ENCODE measurements at regions not wholly inside any gene's neighbourhood (a gene's known extent, or its start where the extent isn't known, plus 50 kb on each side); places are given as distances from the start of the nearest gene placed in this dataset.
"Not testable (repeated sequence)": the region's sequence is repeated elsewhere in the genome, so short reads cannot be mapped to it uniquely, and the experiment has no call there.

DNA sequence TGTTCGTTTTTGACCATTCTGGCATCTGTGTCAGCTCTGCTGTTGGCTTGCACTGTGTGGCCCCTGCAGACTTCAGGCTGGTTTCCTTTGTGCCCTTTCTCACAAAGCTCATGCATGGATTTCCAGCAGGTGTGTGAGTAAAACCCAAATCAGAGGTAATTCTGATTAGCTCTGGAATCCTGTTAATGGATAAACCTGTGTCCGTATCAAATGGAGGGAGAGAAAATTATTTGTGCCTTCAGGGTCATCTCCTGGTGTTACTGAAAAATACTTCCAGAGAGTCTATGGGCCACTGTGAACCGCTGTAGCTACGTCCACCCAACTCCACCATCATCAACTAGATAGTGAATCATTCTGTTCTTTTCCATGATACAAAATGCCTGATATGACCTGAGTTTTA is 726.1 kb upstream of the TPTE start:
- H3K4me3 ChIP-seq (ENCODE audit: low read depth, low read length); FAIRE-seq; H3K36me3 ChIP-seq (ENCODE audit: control insufficient read depth, insufficient read depth, low read length); H3K27me3 ChIP-seq (ENCODE audit: control insufficient read depth, insufficient read depth, low read length); DNase-seq (ENCODE audit: low read depth): not testable (repeated sequence)

DNA sequence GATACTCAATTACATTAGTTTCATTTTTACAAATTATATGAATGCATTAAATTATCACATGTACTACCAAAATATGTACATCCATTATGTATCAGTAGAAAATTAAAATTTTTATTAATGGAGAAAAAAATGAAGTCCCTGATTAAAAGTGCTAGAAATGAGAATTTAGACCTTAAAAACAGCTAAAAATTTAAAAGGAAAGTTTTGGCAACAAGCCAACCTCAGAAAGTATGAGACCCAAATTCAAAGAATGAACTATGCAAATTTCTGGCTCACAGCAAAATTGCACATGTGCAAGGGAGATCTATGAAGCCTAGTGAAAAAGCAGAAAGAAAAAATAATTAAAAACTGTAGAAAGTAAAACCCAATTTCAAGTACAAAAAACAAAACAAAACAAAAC is 725.1 kb upstream of the TPTE start:
- not testable (repeated sequence) for FAIRE-seq; H3K4me3 ChIP-seq (ENCODE audit: low read depth, low read length); H3K27me3 ChIP-seq (ENCODE audit: control insufficient read depth, insufficient read depth, low read length); H3K36me3 ChIP-seq (ENCODE audit: control insufficient read depth, insufficient read depth, low read length); DNase-seq (ENCODE audit: low read depth)

DNA sequence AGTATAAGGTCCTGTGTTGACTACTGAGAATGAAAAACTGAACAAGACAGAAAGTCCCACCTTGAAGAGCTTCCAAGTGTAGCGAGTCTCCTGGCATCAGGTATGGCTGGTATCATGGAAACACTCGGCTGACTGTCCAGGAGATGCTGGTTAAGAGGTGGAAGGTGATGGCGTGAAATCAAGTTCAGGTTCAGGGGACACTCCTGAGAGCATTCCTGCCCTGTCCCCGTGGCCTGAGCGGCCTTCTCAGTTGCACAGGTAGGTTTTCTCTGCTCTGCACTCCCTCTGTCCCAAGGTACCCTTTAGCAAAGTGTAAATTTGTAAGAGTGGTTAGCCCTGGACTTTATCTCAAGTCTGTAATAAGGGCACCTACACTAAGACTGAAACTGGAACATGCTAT is 713.7 kb upstream of the TPTE start:
- FAIRE-seq; DNase-seq (ENCODE audit: low read depth); H3K27me3 ChIP-seq (ENCODE audit: control insufficient read depth, insufficient read depth, low read length); H3K4me3 ChIP-seq (ENCODE audit: low read depth, low read length); H3K36me3 ChIP-seq (ENCODE audit: control insufficient read depth, insufficient read depth, low read length): not testable (repeated sequence)

DNA sequence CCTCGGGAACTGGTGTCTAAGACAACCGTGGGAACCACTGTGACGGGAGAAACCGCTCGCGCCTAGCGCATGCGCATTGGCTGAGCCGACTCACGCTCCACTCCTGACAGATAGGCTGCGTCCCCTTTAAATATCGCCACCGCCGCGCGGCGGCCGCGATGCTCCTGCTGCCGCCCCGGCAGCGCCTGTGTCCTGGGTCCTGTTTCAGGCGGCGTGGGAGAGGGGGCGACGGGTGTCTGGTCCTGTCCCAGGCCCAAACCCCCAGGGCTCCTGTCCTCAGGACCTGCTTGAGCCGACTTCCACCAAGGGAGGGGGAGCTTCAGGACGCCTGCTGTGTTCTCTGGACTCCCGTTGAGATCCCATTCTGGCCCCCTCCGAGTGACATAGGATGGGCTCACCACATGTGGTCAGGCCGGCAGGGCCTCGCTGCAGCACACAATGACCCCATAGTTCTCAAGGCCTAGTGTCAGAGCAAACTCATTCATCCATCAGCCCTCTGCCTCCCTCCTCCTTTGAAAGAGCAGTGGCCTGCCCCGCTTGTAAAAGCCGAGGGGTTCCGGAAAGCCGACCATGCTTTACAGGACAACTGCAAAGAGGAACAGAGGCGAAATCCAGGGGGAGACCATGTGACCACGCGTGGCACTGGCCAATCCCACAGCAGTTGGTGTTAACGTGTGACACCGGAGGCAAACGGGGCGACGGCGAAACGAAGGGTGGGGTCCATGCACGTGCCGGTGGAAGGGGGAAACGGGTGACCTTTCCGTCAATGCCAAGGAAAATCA is 710.0 kb upstream of the TPTE start:
- not testable (repeated sequence) for H3K36me3 ChIP-seq (ENCODE audit: control insufficient read depth, insufficient read depth, low read length); H3K4me3 ChIP-seq (ENCODE audit: low read depth, low read length); DNase-seq (ENCODE audit: low read depth); H3K27me3 ChIP-seq (ENCODE audit: control insufficient read depth, insufficient read depth, low read length); FAIRE-seq

GRCh38 chr21:9812507-9812906 is 708.9 kb upstream of the TPTE start:
- not testable (repeated sequence) for H3K27me3 ChIP-seq (ENCODE audit: control insufficient read depth, insufficient read depth, low read length); H3K4me3 ChIP-seq (ENCODE audit: low read depth, low read length); FAIRE-seq; H3K36me3 ChIP-seq (ENCODE audit: control insufficient read depth, insufficient read depth, low read length); DNase-seq (ENCODE audit: low read depth)

DNA sequence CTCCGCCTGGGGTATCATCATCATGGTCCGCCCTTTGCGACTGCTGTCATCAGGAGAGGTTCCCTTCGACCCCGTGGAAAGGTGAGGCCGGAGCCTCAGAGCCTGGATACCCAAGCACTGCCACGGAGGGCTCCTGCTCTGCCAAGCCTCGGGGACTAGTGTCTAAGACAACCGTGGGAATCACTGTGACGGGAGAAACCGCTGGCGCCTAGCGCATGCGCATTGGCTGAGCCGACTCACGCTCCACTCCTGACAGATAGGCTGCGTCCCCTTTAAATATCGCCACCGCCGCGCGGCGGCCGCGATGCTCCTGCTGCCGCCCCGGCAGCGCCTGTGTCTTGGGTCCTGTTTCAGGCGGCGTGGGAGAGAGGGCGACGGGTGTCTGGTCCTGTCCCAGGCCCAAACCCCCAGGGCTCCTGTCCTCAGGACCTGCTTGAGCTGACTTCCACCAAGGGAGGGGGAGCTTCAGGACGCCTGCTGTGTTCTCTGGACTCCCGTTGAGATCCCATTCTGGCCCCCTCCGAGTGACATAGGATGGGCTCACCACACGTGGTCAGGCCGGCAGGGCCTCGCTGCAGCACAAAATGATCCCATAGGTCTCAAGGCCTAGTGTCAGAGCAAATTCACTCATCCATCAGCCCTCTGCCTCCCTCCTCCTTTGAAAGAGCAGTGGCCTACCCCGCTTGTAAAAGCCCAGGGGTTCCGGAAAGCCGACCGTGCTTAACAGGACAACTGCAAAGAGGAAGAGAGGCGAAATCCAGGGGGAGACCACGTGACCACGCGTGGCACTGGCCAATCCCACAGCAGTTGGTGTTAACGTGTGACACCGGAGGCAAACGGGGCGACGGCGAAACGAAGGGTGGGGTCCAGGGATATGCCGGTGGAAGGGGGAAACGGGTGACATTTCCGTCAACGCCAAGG is 707.2 kb upstream of the TPTE start:
- not testable (repeated sequence) for H3K27me3 ChIP-seq (ENCODE audit: control insufficient read depth, insufficient read depth, low read length); H3K36me3 ChIP-seq (ENCODE audit: control insufficient read depth, insufficient read depth, low read length); DNase-seq (ENCODE audit: low read depth); FAIRE-seq; H3K4me3 ChIP-seq (ENCODE audit: low read depth, low read length)

GRCh38 chr21:9815181-9815789 is 706.1 kb upstream of the TPTE start:
- not testable (repeated sequence) for H3K27me3 ChIP-seq (ENCODE audit: control insufficient read depth, insufficient read depth, low read length); FAIRE-seq; DNase-seq (ENCODE audit: low read depth); H3K36me3 ChIP-seq (ENCODE audit: control insufficient read depth, insufficient read depth, low read length); H3K4me3 ChIP-seq (ENCODE audit: low read depth, low read length)

GRCh38 chr21:9816734-9817334 is 704.5 kb upstream of the TPTE start:
- DNase-seq (ENCODE audit: low read depth); FAIRE-seq; H3K4me3 ChIP-seq (ENCODE audit: low read depth, low read length); H3K27me3 ChIP-seq (ENCODE audit: control insufficient read depth, insufficient read depth, low read length); H3K36me3 ChIP-seq (ENCODE audit: control insufficient read depth, insufficient read depth, low read length): not testable (repeated sequence)

DNA sequence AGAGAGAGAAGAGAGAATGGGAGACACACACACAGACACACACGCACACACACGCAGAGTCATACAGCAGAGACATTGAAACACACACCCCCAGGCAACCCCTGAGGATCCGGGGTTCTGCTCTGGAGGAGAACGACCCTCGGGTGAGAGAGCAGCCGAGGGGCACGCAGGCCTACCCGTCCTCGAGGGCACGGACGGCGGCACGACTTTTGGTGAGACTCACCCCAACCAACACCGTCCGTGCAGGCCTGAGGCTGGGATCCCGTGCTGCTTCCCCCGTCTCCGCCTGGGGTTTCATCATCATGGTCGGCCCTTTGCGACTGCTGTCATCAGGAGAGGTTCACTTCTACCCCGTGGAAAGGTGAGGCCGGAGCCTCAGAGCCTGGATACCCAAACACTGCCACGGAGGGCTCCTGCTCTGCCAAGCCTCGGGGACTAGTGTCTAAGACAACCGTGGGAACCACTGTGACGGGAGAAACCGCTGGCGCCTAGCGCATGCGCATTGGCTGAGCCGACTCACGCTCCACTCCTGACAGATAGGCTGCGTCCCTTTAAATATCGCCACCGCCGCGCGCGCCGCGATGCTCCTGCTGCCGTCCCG is 703.4 kb upstream of the TPTE start:
- FAIRE-seq; H3K4me3 ChIP-seq (ENCODE audit: low read depth, low read length); DNase-seq (ENCODE audit: low read depth); H3K27me3 ChIP-seq (ENCODE audit: control insufficient read depth, insufficient read depth, low read length); H3K36me3 ChIP-seq (ENCODE audit: control insufficient read depth, insufficient read depth, low read length): not testable (repeated sequence)

DNA sequence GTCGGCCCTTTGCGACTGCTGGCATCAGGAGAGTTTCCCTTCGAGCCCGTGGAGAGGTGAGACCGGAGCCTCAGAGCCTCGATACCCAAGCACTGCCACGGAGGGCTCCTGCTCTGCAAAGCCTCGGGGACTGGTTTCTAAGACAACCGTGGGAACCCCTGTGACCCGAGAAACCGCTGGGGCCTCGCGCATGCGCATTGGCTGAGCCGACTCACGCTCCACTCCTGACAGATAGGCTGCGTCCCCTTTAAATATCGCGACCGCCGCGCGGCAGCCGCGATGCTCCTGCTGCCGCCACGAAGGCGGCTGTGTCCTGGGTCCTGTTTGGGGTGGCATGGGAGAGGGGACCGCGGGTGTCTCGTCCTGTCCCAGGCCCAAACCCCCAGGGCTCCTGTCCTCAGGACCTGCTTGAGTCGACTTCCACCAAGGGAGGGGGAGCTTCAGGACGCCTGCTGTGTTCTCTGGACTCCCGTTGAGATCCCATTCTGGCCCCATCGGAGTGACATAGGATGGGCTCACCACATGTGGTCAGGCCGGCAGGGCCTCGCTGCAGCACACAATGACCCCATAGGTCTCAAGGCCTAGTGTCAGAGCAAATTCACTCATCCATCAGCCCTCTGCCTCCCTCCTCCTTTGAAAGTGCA is 701.7 kb upstream of the TPTE start:
- not testable (repeated sequence) for H3K27me3 ChIP-seq (ENCODE audit: control insufficient read depth, insufficient read depth, low read length); H3K36me3 ChIP-seq (ENCODE audit: control insufficient read depth, insufficient read depth, low read length); H3K4me3 ChIP-seq (ENCODE audit: low read depth, low read length); DNase-seq (ENCODE audit: low read depth); FAIRE-seq

DNA sequence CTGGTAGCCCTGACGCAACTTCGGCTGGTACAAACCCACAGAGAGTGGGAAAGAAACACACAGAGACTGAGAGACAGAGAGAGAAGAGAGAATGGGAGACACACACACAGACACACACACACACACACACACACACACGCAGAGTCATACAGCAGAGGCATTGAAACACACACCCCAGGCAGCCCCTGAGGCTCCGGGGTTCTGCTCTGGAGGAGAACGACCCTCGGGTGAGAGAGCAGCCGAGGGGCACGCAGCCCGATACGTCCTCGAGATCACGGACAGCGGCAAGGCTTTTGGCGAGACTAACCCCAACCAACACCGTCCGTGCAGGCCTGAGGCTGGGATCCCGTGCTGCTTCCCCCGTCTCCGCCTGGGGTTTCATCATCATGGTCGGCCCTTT is 700.8 kb upstream of the TPTE start:
- DNase-seq (ENCODE audit: low read depth); H3K27me3 ChIP-seq (ENCODE audit: control insufficient read depth, insufficient read depth, low read length); H3K4me3 ChIP-seq (ENCODE audit: low read depth, low read length); H3K36me3 ChIP-seq (ENCODE audit: control insufficient read depth, insufficient read depth, low read length); FAIRE-seq: not testable (repeated sequence)

DNA sequence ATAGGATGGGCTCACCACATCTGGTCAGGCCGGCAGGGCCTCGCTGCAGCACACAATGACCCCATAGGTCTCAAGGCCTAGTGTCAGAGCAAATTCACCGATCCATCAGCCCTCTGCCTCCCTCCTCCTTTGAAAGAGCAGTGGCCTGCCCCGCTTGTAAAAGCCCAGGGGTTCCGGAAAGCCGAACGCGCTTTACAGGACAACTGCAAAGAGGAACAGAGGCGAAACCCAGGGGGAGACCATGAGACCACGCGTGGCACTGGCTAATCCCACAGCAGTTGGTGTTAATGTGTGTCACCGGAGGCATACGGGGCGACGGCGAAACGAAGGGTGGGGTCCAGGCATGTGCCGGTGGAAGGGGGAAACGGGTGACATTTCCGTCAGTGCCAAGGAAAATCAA is 699.9 kb upstream of the TPTE start:
- not testable (repeated sequence) for DNase-seq (ENCODE audit: low read depth); FAIRE-seq; H3K4me3 ChIP-seq (ENCODE audit: low read depth, low read length); H3K36me3 ChIP-seq (ENCODE audit: control insufficient read depth, insufficient read depth, low read length); H3K27me3 ChIP-seq (ENCODE audit: control insufficient read depth, insufficient read depth, low read length)

- H3K27me3 ChIP-seq (ENCODE audit: control insufficient read depth, insufficient read depth, low read length); H3K36me3 ChIP-seq (ENCODE audit: control insufficient read depth, insufficient read depth, low read length); FAIRE-seq; DNase-seq (ENCODE audit: low read depth); H3K4me3 ChIP-seq (ENCODE audit: low read depth, low read length): not testable (repeated sequence)
These were observed 699.1 kb upstream of the TPTE start for GRCh38 chr21:9822093-9822820.

Data from bronchial epithelial cell (primary cell).